ELR (cell line): ENCODE measurements at regions not wholly inside any gene's neighbourhood (a gene's known extent, or its start where the extent isn't known, plus 50 kb on each side); places are given as distances from the start of the nearest gene placed in this dataset.

ENCODE experiments used
- DNase-seq: peaks from one replicate; pipeline ENCODE4 v3.0.0-alpha.2; 2015; ENCODE audit warnings: low read depth

DNA sequence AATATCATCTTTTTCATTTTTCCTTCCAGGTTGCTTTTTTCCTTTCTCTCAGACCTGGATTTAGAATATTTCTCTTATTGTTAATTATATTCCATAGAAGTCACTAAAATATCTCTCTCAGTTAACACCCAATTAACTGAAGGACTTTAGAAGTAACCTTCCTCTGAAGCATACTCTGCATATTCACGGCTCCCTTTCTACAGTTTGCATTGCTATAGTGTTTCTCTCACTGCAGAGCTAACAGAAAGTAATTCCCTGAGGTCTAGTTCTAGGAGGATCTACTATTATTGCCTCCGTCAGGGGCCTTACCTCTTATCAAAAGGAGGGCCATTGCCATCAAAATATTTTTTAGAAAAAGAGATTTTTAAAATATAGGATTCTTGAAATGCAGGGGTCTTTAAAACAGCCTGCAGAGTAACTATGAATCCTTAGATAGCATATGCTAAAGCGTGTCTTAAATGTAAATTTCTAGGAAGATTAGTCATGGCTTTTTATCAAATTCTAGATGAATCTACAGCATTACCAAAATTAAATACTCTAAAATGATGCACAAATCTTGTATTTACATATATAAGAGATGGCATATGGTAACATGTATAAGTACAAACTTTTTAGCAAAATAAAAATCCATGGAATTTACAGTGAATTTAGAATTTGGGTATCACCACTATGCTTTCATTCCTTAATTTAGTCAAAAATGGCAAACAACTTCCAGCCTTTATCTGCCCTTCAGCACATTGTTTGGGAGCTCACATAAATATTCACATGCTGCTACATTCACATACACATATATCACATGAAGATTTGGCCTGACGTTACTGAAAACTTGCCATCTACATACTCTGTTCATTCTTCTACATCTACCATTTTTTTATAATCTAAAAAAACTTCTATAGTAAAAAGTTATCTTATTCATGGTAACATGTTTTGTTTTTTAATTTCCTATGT, 696.8 kb downstream of the OTOL1 start:
- no peak for DNase-seq

DNA sequence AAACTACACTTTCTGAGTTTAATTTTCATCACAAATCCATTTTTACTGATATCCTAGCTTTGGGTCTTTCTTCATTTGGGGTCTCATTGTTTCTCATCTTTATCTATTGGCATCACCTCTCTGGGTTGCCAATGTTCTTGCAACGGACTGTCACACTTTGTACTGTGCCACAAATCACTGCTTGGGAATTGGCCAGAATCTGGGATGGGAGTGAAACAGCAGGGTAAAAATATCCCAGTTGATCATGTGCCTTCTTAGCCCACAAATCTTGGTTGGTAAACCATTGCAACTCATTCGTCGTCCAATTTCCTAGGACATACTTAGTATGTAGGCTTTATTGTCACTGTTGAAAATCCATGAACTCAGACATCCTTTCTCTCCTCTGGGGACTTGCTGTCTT, 698.5 kb downstream of the OTOL1 start:
- no peak for DNase-seq

DNA sequence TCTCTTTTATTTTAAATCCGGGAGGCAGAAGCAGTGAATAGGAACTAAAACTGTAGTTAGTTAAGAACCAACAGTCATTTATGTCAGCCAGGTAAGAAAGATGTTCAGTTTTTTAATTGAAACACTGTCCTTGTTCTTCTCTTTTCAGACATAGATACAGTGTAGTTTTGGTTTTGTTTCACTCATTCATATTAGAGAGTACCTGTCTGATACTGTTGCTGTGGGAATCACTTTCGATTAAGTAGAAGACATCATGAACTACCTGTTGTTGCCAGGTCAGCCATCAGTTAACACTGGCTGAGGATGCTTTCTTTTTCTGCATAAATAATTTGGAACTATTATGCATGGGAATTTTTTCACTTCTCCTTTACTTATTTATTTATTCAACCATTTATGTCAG, 700.4 kb downstream of the OTOL1 start:
- DNase-seq: no peak

DNA sequence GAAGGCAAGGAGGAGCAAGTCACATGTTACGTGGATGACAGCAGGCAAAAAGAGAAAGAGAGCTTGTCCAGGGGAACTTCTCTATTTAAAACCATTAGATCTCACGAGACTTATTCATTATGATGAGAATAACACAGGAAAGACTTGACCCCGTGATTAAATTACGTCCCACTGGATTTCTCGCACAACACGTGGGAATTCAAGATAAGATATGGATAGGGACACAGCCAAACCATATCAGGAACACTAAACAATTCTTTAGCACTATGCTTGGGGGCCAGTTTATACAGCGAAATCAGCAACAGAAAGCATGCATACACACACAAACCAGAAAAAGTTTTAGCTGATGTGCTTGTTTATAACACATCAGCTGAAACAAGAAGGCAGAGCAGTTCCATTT, 704.2 kb downstream of the OTOL1 start:
- DNase-seq: no peak

DNA sequence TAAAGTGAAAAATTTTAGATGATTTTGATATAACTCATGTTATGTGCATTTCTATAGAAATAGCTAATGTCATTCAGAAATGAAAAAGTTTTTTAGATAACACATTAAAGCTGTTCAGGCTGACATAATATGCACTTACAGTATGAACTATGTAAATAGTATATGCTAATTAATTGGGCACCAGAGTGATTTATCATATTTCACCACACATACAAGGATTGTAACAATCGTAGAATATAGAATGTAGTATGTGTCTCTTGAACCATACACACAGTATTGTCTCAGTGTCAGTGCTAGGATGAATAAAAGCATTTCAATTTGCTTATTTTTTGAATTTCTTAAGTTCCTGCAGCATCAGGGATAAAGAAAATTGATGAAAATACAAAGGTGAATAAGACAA, 710.0 kb downstream of the OTOL1 start:
- no peak for DNase-seq

DNA sequence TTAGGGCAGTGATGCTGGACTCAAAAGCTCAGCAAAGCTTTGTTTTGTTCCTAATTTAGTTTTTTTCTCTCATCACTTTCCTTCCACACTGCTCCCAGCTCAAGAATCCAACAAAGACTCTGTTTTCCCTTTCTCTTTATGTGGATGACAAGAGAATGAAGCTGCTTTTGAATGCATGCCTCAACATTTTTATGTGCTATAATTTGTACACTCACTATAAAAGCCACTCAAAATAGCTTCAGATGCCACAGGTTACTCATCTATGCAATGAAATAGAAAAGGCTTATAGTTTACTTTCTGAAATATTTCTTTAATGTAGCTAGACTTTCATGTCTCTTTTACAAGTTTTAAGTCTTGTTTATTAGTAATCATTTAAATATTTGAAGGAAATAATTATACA, 714.9 kb downstream of the OTOL1 start:
- no peak for DNase-seq

DNA sequence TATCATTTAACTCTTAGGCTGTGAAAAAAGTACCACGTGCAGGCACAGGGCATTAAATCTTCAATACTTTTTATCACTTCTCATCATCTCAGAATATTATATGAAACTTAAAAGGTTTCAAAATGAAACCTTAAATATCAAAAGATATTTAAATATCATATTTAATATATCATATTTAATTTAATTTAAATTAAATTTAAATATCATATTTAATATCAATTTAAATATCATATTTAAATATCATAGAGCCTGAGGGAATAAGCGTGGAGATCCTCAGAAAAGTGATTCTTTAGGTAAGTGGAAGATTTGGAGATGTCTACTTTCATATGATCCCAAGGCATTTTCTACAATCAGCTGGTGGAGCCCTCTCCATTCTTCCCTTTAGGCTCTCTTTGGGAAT, 716.6 kb downstream of the OTOL1 start:
- no peak for DNase-seq

DNA sequence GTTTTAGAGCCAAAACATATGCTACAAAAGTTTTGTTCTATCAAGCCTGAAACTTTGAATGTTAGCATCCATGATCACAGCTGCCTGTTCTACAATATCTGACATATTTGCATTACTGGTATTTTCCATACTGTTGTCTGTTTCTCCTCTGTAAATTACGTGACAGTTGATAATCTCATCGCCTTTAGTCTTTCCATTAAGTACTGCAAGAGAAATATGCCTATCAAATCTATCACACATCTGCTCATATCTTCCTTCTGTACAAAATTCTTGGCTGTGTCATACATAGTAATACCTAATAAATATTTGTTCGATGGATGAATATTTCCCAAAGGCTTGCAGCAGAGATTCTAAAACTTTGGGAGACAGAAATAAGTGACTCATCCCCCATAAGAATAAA, 717.3 kb downstream of the OTOL1 start:
- DNase-seq: no peak

DNA sequence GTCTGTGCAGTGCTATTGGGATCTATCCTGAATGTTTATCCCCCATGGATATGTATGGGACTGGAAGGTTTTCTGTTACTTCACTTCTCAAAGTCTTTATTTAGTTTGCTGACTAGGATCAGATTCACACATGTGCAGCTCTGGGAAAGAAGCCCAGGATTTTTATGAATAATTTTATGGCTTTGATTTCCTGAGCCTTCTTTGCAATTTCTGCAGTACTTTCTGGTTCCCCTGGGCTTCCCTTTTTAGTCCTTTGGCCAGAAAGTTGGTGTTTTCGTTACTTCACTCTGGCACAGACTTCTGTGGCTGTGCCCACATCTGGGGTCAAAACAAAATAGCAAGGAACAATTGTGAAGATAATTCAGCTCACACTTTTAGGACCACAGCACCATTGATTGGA, 721.0 kb downstream of the OTOL1 start:
- no peak for DNase-seq

DNA sequence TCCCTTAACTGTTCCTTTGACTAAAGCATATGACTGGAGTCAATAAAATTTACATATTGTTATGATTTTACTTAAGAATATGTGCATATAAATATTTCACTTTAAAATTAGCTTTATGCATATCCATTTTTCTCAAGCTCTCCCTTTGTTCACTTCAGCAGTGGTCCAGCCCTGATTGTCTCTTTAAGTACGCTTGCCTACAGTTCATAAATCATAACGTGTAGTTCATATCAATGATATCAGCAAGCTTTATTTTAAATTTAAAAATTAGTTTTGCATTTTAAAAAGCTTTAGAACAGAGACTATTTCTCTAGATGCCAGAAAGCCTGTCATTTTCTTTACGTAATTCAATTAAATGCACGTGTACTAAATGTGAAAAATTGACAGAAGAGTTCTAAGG, 721.9 kb downstream of the OTOL1 start:
- no peak for DNase-seq

DNA sequence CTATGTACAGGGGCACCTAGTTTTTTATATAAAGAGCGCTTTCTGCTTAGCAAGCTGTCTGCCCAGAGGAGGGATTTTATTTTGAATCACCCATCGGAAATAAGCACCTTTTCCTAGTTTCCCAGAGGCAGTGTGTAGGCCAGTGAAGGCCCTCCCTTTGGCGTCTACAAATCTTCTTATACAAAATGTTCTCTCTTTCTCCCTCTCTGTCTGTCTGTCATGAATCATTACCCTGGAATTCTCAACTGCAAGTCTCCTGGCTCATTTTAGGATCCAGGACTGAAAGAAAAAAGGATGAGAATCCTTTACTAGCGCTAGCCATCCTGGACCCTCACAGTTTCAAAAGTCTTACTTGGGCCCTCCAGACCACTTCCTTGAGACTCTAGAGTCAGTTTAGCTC, 728.1 kb downstream of the OTOL1 start:
- no peak for DNase-seq

DNA sequence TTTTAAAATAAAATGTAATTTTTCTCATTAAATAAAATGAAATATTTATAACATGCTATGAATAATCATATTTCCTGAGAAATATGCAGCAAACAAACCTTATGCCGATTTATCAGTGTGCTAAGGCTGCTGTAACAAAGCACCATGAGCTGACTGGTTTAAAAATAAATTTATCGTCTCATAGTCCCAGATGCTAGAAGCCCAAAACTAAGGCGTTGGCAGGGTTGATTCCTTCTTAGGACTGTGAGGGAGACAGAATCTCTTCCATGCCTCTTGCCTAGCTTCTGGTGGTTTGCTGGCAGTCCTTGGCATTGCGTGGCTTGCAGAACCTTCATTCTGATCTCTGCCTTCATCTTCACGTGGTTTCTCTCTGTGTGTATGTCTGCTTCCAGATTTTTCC, 740.3 kb downstream of the OTOL1 start:
- no peak for DNase-seq

DNA sequence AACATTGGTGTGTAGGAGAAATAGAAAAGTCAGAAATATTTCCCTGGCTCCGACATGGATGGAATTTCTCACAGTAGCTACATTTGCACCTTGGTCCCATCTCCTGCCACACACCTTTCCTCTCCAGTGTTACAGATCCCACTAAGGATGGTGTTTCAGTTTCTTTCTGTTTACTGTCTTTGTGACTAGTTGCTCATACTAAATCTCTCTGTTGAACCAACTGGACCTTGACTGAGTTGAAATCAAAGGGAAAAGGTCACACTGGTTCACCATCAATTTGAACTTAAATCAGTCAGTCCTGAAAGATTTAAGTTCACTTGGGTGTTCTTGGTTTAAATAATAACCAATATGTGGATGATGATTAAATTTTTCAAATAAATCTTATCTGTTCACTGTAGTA, 754.2 kb downstream of the OTOL1 start:
- DNase-seq: no peak

DNA sequence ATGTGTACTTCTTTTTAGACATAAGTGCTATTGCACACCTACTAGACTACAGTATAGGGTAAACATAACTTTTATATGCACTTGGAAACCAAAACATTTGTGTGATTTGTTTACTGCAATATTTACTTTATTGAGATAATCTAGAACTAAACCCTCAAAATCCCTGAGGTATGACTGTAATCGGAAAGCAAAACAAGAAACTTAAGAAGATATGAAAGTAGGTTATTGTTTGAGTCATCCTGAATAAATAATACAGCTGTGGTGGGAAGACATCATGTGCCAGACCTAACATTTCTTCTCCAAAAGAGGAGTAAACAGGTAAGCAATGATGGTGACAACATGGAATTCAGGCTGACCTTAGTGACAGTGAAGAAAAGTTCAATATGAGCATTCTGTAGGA, 765.5 kb downstream of the OTOL1 start:
- no peak for DNase-seq

DNA sequence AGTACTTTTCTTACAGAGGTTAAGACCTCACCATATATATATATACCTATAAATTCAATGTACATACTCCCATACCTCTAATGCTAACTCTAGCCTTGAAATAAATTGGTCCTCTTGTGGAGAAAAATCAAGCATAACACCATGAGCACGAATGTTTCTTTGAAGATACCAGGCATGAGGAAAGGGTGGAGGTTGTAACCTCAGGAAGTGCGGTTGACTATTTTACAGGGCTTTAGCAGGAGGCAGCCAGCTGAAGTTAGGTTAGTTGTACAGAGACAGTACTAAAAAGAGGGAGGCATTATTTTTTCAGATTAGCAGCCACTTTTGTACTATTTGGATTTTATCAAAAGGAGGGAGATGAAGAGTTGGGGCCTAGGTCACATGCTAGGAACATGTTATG, 767.0 kb downstream of the OTOL1 start:
- no peak for DNase-seq

DNA sequence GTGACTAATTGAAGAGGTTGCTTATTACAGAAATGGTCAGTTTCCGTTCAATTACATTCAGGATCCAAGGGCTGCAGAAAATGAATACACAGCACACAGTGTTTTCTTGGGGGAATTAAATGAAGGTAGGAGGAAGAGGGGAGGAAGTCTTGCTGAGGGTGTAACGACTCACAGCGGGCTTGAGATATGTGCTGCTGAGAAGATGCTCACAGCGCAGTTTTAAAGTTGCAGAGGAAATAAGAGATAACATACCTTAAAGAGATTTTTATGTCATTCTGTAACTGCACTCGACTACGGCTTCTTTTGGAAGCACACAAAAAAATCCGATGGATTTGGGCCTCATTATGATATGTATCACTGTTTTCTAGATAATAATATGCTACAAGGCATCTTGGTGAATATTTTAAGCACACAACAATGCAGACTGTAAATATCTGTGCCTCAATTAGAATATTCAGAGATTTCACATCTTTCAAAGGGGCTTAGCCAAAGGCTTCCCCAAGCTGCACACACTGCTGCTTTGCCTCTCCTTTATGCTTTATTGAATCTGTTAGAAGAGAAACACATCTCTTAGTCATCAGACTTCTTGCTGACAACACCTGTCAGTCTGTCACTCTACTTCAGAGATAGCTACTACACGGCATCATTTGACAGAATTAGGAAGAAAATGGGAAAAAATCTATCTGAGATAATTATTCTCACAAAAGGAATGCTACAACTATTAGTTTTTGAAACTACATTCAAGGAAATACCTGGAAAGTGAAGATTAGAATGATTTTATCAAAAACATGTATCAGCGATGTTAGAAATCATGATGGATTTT, 773.2 kb downstream of the OTOL1 start:
- no peak for DNase-seq

DNA sequence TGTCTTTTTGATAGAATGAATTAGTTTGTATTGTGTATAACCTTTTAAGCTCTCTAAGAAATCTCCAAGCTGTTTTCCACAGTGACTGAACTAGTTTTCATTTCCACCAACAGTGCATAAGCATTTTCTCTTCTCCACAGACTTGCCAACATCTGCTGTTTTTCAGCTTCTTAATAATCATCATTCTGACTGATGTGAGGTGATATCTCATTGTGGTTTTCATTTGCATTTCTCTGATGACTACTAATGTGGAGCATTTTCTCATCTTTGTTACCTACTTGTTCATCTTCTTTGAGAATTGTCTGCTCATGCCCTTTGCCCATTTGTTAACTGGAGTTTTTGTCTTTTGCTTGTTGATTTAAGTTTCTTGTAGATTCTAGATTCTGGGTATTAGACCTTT, 777.5 kb downstream of the OTOL1 start:
- no peak for DNase-seq

DNA sequence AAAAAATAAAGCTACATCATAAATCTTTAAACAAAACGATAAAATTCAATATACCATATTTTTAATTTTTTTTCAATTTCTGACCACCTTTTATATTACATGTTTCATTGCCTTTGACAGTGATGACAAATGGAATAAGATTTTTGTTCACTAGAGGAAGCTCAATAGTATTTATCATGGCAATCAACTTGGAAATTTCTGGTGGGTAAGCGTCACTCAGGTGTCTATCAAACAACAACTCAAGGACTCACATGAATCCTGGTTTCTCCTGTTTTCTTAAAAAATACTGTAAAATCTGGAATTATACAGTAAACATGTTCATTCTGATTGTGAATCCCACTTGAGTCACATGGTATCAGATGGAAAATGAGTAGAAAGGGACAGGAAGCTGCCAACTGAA, 782.2 kb downstream of the OTOL1 start:
- no peak for DNase-seq

DNA sequence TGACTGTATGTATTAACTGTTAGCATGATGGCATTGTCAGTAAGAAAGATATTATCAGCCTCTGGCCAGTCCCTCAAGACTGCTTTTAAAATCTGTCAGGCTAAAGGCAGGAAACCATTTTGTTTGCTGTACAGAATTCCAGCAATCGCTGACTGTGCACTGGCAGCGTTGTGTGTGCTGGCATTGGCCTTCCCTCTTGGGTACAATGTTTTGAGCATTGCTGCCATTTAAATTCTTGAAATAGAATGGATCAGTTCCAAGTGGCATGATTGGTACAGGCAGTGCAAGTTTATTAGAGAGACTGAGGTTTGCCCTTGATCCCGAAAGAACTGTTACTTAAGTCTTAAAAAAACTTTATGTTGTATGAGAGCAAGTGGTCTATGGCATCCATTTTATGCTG, 788.7 kb downstream of the OTOL1 start:
- DNase-seq: no peak

DNA sequence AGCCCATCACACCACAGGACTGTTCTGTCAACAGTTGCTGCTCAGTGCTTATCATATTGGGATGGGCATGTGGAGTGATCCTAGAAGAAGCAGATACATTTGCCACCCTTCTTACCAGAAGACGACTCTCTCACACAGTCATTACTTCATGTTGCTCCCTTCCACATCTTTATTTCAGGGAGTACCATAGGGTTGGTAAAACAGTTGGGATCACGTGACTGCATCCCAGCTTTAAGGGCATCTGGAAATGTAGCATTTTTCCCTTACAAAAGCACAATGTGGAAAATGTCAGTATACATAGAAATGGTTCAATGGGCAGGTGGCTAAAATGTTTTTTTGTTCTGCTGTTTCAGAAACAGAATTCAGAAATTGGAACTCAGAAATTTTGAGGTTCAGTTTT, 791.0 kb downstream of the OTOL1 start:
- DNase-seq: no peak

DNA sequence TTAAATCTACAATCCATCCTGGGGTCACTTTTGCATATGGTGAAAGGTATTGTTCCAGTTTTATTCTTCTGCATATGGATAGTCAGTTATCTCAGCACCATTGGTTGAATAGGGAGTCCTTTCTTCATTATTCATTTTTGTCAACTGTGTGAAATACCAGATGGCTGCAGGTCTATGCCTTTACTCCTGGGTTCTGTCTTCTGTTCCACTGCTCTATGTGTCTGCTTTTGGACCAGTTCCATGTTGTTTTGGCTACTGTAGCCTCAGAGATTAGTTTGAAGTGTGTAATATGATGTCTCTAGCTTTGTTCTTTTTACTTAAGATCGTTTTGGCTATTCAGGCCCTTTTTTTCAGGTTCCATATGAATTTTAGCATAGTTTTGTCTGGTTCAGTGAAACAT, 795.8 kb downstream of the OTOL1 start:
- no peak for DNase-seq

DNA sequence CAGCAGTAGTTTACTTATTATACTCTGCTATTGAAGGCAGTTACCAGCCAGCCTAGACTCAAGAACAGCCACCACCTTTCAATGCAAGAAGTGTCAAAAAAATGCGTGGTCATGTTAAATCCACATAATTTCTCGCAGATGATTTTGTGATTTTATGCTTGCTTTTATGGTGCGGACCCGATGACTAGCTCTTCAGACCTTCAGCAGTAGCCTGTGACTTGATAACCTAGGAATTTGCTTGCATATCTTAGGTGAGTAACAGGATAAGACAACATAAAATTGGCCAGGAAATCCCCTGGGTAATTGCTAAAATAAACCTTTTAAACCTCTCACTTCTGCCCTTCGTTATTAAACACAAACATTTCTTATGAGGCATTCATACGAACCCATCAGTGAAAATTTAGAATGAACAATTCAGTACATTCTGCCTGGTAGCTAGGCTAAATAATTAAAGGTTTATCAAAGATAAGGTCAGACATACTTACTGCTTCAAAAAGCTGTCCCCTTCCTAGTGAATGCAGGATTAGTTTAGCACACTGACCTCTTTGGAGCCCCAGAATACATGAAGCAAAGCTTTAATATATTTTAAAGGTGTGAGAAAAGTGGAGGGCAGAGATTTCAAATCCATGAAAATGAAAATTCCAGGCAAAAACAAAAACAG, 798.8 kb downstream of the OTOL1 start:
- peak; percentile 98 for DNase-seq
